RWPE1 (cell line): ENCODE measurements at regions not wholly inside any gene's neighbourhood (a gene's known extent, or its start where the extent isn't known, plus 50 kb on each side); places are given as distances from the start of the nearest gene placed in this dataset.

Experiments used
- CTCF ChIA-PET: fragments of 350-600 bp; sonication (Branson Sonifier 250); formaldehyde crosslinking; extraction: SDS; loops from one replicate; lab custom pipeline; 2021; lab: Yijun Ruan, JAX
- POLR2A ChIA-PET: fragments of 400-600 bp; formaldehyde crosslinking; extraction: SDS; loops from one replicate; lab custom pipeline; 2020; ENCODE audit warnings: antibody characterized with exemption; ENCODE audit not compliant: low non-redundant PET; lab: Yijun Ruan, JAX
- DNase-seq: peaks from one replicate; pipeline ENCODE4 v3.0.0; 2012; ENCODE audit warnings: low spot score
- H3K27ac ChIP-seq: fragments of 450-650 bp; 2 replicates; pipeline ENCODE4 v1.5.1; 2017
- CTCF ChIP-seq: fragments of 450-650 bp; conservative IDR thresholded peaks from 2 replicates; pipeline ENCODE4 v1.5.1; 2017; ENCODE audit warnings: low read depth, mild to moderate bottlenecking

- no peak overlapping the region for H3K27ac ChIP-seq
- POLR2A ChIA-PET = no interaction called here
- DNase-seq = no peak
- no peak for TF ChIP-seq CTCF
- CTCF ChIA-PET = interaction anchor here (0.7 kb wide), 1 partner anchor 84 kb away, joined by 3 read pairs; no protein-coding TSS in a partner anchor
These were observed 83.9 kb upstream of the CXADR start for GRCh38 chr21:17428980-17429379.

DNA sequence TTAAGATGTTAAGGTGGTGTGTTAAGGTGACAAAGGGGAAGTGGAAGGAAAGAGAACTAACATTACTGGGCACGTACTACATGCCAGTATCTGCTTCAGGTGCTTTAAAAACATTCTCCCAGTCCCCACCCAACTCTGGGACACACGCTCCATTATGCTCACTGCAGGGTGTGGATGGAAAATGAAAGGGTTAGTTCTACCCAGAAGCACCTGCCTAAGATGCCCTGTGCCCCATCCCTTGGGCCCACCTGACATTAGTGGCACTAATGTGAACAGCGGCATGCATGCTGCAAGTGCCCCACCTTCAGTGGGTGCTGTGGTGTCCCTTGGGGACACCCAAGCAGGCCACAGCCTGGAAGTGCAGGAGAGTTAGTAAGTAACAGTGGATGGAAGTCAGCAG is 82.9 kb upstream of the CXADR start:
- ChIA-PET POLR2A (no interaction called here), CTCF (no interaction called here)
- DNase-seq = no peak
- no peak overlapping the region for H3K27ac ChIP-seq
- TF ChIP-seq CTCF = no peak

- POLR2A ChIA-PET = no interaction called here
- DNase-seq = no peak
- no peak overlapping the region for H3K27ac ChIP-seq
- no peak for TF ChIP-seq CTCF
- CTCF ChIA-PET = no interaction called here
These were observed 80.1 kb upstream of the CXADR start for GRCh38 chr21:17432732-17433057.

DNA sequence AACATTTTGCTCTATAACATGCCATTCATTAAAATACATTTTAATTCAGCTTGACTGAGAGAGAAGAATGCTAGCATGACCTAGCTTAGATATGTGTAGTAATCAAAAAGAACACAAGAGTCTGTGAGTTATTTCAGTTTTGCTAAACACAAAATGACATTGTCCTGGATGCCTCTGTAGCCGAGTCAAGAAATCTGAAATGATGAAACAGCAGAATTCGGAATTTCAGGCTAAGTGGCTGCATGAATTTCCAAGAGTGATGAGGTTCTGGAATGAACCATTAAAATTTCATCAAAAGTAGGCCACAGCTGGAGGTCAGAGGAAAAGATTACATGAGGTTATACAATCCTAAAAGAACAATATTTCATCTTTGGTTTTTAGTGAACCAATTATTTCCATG is 79.1 kb upstream of the CXADR start:
- CTCF ChIA-PET = interaction anchor here (0.6 kb wide), 1 partner anchor 236 kb away, joined by 3 read pairs; no protein-coding TSS in a partner anchor
- H3K27ac ChIP-seq = no peak overlapping the region

GRCh38 chr21:17435565-17436543 is 77.0 kb upstream of the CXADR start:
- no peak for DNase-seq
- TF ChIP-seq CTCF = no peak
- POLR2A ChIA-PET = no interaction called here
- CTCF ChIA-PET = interaction anchor here (0.6 kb wide), 1 partner anchor 1303 kb away, joined by 3 read pairs; no protein-coding TSS in a partner anchor
- no peak overlapping the region for H3K27ac ChIP-seq

More for the DNA sequence above, 79.1 kb upstream of the CXADR start:
- POLR2A ChIA-PET = no interaction called here
- DNase-seq = no peak
- no peak for TF ChIP-seq CTCF

GRCh38 chr21:17436626-17437111 is 76.2 kb upstream of the CXADR start:
- no peak for DNase-seq
- no peak for TF ChIP-seq CTCF
- ChIA-PET CTCF (no interaction called here), POLR2A (interaction anchor here (1.2 kb wide), 1 partner anchor 76 kb away, joined by 4 read pairs; the partner anchor contains the start of gene CXADR)
- H3K27ac ChIP-seq = no peak overlapping the region
